ENCODE measurements at regions not wholly inside any gene's neighbourhood (a gene's known extent, or its start where the extent isn't known, plus 50 kb on each side); places are given as distances from the start of the nearest gene placed in this dataset.

DNA sequence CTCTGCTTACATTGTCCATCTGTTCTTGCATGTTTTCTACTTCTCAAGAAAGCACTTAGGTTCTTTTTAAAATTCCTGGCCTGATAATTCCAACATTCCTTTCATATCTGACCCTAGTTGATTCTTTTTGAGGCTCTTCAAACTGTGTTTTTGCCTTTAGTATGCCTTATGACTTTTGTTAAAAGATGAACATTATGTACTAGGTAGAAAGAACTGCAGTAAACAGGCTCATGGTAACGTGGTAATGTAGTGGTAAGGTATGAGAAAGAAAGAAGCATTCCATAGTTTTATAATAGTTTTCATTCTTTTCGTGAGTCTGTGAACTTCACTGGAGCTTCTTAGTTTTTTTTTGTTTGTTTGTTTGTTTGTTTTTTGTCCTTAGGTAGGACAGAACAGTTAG lies 306.4 kb downstream of the MBD2 start:
- ATAC-seq (no peak), DNase-seq (no peak)
- Histone ChIP-seq H3K27ac (no peak overlapping the region), H3K36me3 (no peaks in the 10 kb centered on the region), H3K27me3 (no peaks in the 10 kb centered on the region), H3K9me3 (no peaks in the 10 kb centered on the region), H3K4me3 (no peak overlapping the region), H3K4me1 (no peaks in the 10 kb centered on the region)
- TF ChIP-seq, protein P1, sequence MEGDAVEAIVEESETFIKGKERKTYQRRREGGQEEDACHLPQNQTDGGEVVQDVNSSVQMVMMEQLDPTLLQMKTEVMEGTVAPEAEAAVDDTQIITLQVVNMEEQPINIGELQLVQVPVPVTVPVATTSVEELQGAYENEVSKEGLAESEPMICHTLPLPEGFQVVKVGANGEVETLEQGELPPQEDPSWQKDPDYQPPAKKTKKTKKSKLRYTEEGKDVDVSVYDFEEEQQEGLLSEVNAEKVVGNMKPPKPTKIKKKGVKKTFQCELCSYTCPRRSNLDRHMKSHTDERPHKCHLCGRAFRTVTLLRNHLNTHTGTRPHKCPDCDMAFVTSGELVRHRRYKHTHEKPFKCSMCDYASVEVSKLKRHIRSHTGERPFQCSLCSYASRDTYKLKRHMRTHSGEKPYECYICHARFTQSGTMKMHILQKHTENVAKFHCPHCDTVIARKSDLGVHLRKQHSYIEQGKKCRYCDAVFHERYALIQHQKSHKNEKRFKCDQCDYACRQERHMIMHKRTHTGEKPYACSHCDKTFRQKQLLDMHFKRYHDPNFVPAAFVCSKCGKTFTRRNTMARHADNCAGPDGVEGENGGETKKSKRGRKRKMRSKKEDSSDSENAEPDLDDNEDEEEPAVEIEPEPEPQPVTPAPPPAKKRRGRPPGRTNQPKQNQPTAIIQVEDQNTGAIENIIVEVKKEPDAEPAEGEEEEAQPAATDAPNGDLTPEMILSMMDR (IDR thresholded peaks at IDR 0.05): no peak
- 78% methylated on average over 2 of the region's 2 CpGs for WGBS, 2 donors
- intact Hi-C loops (cut with DNase I): loop anchor here in 1 of 10 donors (10.0 kb wide), 1 partner anchor 53 kb away; no protein-coding TSS in a partner anchor

DNA sequence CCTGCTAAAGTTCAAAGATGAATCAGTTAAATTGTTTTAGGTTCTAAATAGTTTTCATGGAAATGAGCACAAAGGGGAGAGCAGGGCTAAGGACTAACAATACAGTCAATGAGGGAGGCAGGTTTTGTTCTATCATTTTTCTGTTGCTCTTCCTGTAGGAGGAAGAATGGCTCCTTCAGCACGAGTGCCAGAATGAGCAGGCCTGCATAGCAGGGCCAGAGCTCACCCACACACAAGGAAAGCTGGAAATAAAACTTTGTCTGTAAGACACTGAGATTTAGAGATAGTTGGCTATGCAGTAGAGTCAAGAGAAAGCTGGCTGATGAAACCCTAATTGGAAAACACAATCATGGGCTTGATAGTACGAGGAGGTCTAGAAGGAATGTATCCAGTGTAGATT lies 313.3 kb downstream of the MBD2 start:
- TF ChIP-seq, protein P1 (IDR thresholded peaks at IDR 0.05): no peak
- no peaks in the 10 kb centered on the region for H3K36me3 ChIP-seq
- H3K27ac ChIP-seq: no peak overlapping the region
- 46 to 57% methylated on average over 2 of the region's 2 CpGs for WGBS, 2 donors
- H3K9me3 ChIP-seq: peaks cover 0 to 4% (median 0%) of the 10 kb centered on the region in 11 donors
- no peaks in the 10 kb centered on the region for H3K27me3 ChIP-seq
- intact Hi-C loops (cut with DNase I): loop anchor here in 1 of 10 donors (10.0 kb wide), 1 partner anchor 46 kb away; no protein-coding TSS in a partner anchor
- ATAC-seq (no peak), DNase-seq (no peak)
- peaks cover 0 to 24% (median 0%) of the 10 kb centered on the region in 9 donors for H3K4me1 ChIP-seq
- no peak overlapping the region for H3K4me3 ChIP-seq

DNA sequence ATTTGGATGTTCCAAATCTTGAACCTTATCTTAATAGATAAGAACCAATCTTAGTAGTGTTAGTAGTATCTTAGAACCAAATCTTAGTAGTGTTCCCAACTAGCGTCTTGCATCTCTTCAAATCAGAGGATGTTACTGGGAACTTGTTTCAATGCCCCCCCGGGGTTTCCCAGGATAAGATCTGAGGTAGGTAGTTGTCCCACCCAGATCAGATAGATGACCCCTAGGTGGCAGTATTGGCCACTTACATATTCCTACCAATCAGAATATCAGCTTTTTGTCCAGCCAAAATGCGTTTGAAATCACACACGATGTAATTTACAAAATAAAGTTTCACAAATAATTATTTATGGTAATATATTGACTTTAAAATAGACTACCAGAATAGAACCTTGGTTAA lies 314.8 kb downstream of the MBD2 start:
- H3K36me3 ChIP-seq: no peaks in the 10 kb centered on the region
- H3K27ac ChIP-seq: no peak overlapping the region
- no peak overlapping the region for H3K4me3 ChIP-seq
- TF ChIP-seq, protein P1 (IDR thresholded peaks at IDR 0.05): peak in 6 of 9 donors; percentile 17 to 54 (median 40)
- DNase-seq (no peak), ATAC-seq (no peak)
- peaks cover 0 to 4% (median 0%) of the 10 kb centered on the region in 11 donors for H3K9me3 ChIP-seq
- intact Hi-C loops (cut with DNase I): loop anchor here in 1 of 10 donors (10.0 kb wide), 1 partner anchor 45 kb away; no protein-coding TSS in a partner anchor
- WGBS, 2 donors: 57 to 58% methylated on average over 4 of the region's 4 CpGs
- peaks cover 0 to 24% (median 0%) of the 10 kb centered on the region in 9 donors for H3K4me1 ChIP-seq
- no peaks in the 10 kb centered on the region for H3K27me3 ChIP-seq

DNA sequence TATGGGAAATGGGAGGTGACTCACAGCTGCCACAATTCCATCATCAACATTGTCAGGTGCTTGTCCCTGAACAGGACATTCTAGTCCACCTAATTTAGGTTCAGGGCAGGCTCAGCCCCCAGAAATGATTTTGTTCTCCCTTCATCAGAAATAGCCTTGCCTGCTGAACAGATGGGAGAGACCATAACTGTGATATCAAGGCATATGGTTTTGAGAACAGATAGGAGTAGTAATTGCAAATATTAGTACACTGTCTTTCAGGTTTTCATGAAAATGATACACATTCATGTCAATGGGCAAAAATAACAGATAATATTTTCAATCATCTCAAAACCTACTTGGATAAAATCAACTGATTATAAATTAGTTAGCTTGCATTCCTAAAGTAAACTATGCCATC lies 316.5 kb downstream of the MBD2 start:
- peak overlapping the region in 1 of 10 donors; percentile 51 for H3K27ac ChIP-seq
- DNase-seq (no peak), ATAC-seq (no peak)
- H3K9me3 ChIP-seq: peaks cover 0 to 4% (median 0%) of the 10 kb centered on the region in 11 donors
- intact Hi-C loops (cut with DNase I): no loop called here
- no peaks in the 10 kb centered on the region for H3K27me3 ChIP-seq
- H3K4me3 ChIP-seq: no peak overlapping the region
- no peaks in the 10 kb centered on the region for H3K36me3 ChIP-seq
- H3K4me1 ChIP-seq: peaks cover 0 to 24% (median 0%) of the 10 kb centered on the region in 9 donors
- TF ChIP-seq, protein P1 (IDR thresholded peaks at IDR 0.05): no peak
